OCI-LY7 (cell line): ENCODE measurements at regions not wholly inside any gene's neighbourhood (a gene's known extent, or its start where the extent isn't known, plus 50 kb on each side); places are given as distances from the start of the nearest gene placed in this dataset.

Source experiments
- BruUV-seq: library from RNA; stranded (reverse); fragments of 400-500 nt; replicated peaks from 2 replicates; lab custom pipeline; 2021; lab: Mats Ljungman, UMichigan
- CTCF ChIA-PET: fragments of 300-600 bp; sonication (Branson Sonifier 250); formaldehyde crosslinking; loops from one replicate; lab custom pipeline; 2022; ENCODE audit warnings: antibody characterized with exemption; ENCODE audit not compliant: unreplicated experiment; lab: Charles Lee
- POLR2A ChIA-PET: fragments of 300-600 bp; sonication (Branson Sonifier 250); formaldehyde crosslinking; loops from one replicate; lab custom pipeline; 2022; ENCODE audit warnings: antibody characterized with exemption; lab: Charles Lee
- DNase-seq: peaks from one replicate; pipeline ENCODE4 v3.0.0-alpha.2; 2015; ENCODE audit warnings: low spot score
- H2AFZ ChIP-seq: fragments of 200-600 bp; sonication (generic), shearing (Covaris generic); 2 replicates; pipeline ENCODE4 v1.6.1; 2014; ENCODE audit warnings: mild to moderate bottlenecking, antibody characterized with exemption, low read length, moderate library complexity
- H3K27ac ChIP-seq: fragments of 200-600 bp; sonication (generic); 2 replicates; pipeline ENCODE4 v1.5.1; 2014; ENCODE audit warnings: mixed run types, low read depth, mild to moderate bottlenecking, moderate library complexity, low read length, inconsistent platforms; ENCODE audit not compliant: poor library complexity, severe bottlenecking
- H3K36me3 ChIP-seq: fragments of 200-600 bp; sonication (generic); 2 replicates; pipeline ENCODE4 v1.6.1; 2014; ENCODE audit warnings: mild to moderate bottlenecking, antibody characterized with exemption, low read length, moderate library complexity, mixed read lengths; ENCODE audit not compliant: insufficient read depth
- H3K4me1 ChIP-seq: fragments of 200-600 bp; sonication (generic); 2 replicates; pipeline ENCODE4 v1.5.1; 2014; ENCODE audit warnings: mild to moderate bottlenecking, low read length; ENCODE audit not compliant: insufficient read depth, poor library complexity, severe bottlenecking
- H3K4me2 ChIP-seq: fragments of 200-600 bp; sonication (generic); 2 replicates; pipeline ENCODE4 v1.6.1; 2014; ENCODE audit warnings: mild to moderate bottlenecking, low read length
- H3K4me3 ChIP-seq: fragments of 200-600 bp; sonication (generic); 2 replicates; pipeline ENCODE4 v1.5.1; 2014; ENCODE audit warnings: mild to moderate bottlenecking, low read depth, low read length; ENCODE audit not compliant: poor library complexity, severe bottlenecking
- H3K79me2 ChIP-seq: fragments of 200-600 bp; sonication (generic); 2 replicates; pipeline ENCODE4 v1.6.1; 2016; ENCODE audit warnings: low read depth, mild to moderate bottlenecking, low read length, moderate library complexity, mixed read lengths; ENCODE audit not compliant: insufficient read depth
- H3K9me2 ChIP-seq: fragments of 200-600 bp; sonication (generic); 2 replicates; pipeline ENCODE4 v1.6.1; 2016; ENCODE audit warnings: mild to moderate bottlenecking, low read length, mixed read lengths; ENCODE audit not compliant: insufficient read depth
- H3K9me3 ChIP-seq: fragments of 200-600 bp; sonication (generic); 2 replicates; pipeline ENCODE4 v1.6.1; 2014; ENCODE audit warnings: mild to moderate bottlenecking, mixed run types, low read length, mixed read lengths
- H4K20me1 ChIP-seq: fragments of 200-600 bp; sonication (generic); 2 replicates; pipeline ENCODE4 v1.6.1; 2014; ENCODE audit warnings: mild to moderate bottlenecking, antibody characterized with exemption, low read length, moderate library complexity, mixed read lengths; ENCODE audit not compliant: insufficient read depth
- EZH2phosphoT487 ChIP-seq: fragments of 200-600 bp; sonication (generic); IDR thresholded peaks from 2 replicates; pipeline ENCODE4 v1.6.1; 2018; ENCODE audit warnings: low read depth, borderline replicate concordance, mild to moderate bottlenecking, mixed run types, antibody characterized with exemption, low read length, moderate library complexity, mixed read lengths
- intact Hi-C: fragments of 100-400 bp; cut with micrococcal nuclease; formaldehyde crosslinking; loops from one replicate; pipeline ENCODE4 v1.10.0; 2022; ENCODE audit not compliant: unreplicated experiment
- TF ChIP-seq, protein P1 (sequence below): fragments of 200-600 bp; sonication (generic); conservative IDR thresholded peaks from 2 replicates; pipeline ENCODE4 v1.5.1; 2014; ENCODE audit warnings: mild to moderate bottlenecking, antibody characterized with exemption, low read length, moderate library complexity, mixed read lengths

DNA sequence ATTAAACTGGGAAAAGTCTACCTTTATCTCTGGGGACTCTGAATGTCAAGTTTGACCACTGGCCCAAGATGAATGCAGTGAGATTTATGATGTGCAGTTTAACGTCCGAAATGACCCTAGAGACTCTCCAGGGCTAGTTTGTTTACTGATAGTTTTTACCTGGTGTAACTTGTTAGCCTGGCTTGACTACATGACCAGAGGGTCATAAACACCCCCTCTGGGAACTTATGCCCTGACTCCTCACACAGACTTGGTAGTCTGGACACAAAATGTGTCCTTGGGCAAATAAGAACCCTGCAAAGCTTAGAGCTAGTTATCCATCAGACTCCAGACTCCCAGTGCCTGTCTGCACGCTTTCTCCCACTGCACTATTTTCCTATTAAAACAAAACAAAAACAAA, 606.5 kb downstream of the HACE1 start:
- Histone ChIP-seq H3K9me2 (no peaks in the 10 kb centered on the region), H3K4me2 (no peak overlapping the region), H3K4me1 (no peaks in the 10 kb centered on the region), H3K36me3 (no peaks in the 10 kb centered on the region), H3K27ac (no peak overlapping the region), H2AFZ (no peak overlapping the region), H3K79me2 (no peaks in the 10 kb centered on the region), H3K9me3 (no peaks in the 10 kb centered on the region), H3K4me3 (no peak overlapping the region), H4K20me1 (no peaks in the 10 kb centered on the region)
- no TSS peak for BruUV-seq
- TF ChIP-seq, protein P1, sequence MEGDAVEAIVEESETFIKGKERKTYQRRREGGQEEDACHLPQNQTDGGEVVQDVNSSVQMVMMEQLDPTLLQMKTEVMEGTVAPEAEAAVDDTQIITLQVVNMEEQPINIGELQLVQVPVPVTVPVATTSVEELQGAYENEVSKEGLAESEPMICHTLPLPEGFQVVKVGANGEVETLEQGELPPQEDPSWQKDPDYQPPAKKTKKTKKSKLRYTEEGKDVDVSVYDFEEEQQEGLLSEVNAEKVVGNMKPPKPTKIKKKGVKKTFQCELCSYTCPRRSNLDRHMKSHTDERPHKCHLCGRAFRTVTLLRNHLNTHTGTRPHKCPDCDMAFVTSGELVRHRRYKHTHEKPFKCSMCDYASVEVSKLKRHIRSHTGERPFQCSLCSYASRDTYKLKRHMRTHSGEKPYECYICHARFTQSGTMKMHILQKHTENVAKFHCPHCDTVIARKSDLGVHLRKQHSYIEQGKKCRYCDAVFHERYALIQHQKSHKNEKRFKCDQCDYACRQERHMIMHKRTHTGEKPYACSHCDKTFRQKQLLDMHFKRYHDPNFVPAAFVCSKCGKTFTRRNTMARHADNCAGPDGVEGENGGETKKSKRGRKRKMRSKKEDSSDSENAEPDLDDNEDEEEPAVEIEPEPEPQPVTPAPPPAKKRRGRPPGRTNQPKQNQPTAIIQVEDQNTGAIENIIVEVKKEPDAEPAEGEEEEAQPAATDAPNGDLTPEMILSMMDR: no peak
- no peak for TF ChIP-seq EZH2phosphoT487
- POLR2A ChIA-PET: interaction anchor here (1.9 kb wide), 1 partner anchor 12 kb away, joined by 5 read pairs; no protein-coding TSS in a partner anchor
- DNase-seq: no peak
- CTCF ChIA-PET: no interaction called here
- intact Hi-C loops: no loop called here

DNA sequence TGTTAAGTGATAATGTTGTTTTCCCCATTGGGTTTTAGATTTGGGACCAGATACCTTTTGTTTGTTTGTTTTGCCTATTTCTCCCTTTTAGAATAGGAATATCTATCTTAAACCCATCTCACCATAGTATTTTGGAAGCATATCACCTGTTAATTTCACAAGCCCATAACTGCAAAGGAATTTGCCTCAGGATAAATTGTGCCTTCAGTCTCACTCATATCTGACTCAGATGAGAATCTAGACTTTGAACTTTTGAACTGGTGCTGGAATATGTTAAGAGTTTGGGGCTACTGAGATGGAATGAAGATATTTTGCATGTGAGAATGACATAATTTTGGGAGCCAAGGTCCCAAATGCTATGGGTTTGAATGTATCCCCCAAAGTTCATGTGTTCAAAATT, 607.4 kb downstream of the HACE1 start:
- no peak for DNase-seq
- Histone ChIP-seq H2AFZ (no peak overlapping the region), H4K20me1 (no peaks in the 10 kb centered on the region), H3K9me2 (no peaks in the 10 kb centered on the region), H3K27ac (no peak overlapping the region), H3K4me2 (no peak overlapping the region), H3K36me3 (no peaks in the 10 kb centered on the region), H3K4me1 (no peaks in the 10 kb centered on the region), H3K4me3 (no peak overlapping the region), H3K79me2 (no peaks in the 10 kb centered on the region), H3K9me3 (no peaks in the 10 kb centered on the region)
- TF ChIP-seq, protein P1: no peak
- no peak for TF ChIP-seq EZH2phosphoT487
- BruUV-seq: no TSS peak
- CTCF ChIA-PET: no interaction called here
- POLR2A ChIA-PET: no interaction called here
- intact Hi-C loops: no loop called here

DNA sequence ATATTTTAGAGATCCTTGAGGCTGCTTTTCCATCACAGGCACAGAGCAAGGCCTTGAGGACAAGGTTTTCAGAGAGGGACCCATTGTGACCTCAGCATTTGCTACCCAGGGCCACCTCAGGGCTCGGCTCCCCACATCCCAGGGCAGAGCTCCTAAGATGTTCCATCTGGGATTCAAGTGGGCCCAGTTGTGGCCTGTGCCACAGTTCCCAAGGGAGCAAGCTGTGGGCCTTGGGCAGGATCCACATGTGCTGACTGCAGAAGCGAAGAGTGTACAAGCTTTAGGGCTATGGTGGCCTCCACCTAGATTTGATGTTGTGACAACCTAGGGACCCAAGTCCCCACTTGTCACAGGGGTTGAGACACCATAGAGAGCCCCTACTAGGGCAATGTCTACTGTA, 608.1 kb downstream of the HACE1 start:
- no peak for DNase-seq
- Histone ChIP-seq H3K9me2 (no peaks in the 10 kb centered on the region), H2AFZ (no peak overlapping the region), H3K9me3 (no peaks in the 10 kb centered on the region), H3K79me2 (no peaks in the 10 kb centered on the region), H4K20me1 (no peaks in the 10 kb centered on the region), H3K27ac (no peak overlapping the region), H3K4me1 (no peaks in the 10 kb centered on the region), H3K4me3 (no peak overlapping the region), H3K4me2 (no peak overlapping the region), H3K36me3 (no peaks in the 10 kb centered on the region)
- ChIA-PET POLR2A (no interaction called here), CTCF (no interaction called here)
- intact Hi-C loops: no loop called here
- TF ChIP-seq EZH2phosphoT487: no peak
- TF ChIP-seq, protein P1: no peak
- BruUV-seq: no TSS peak
